ENCODE measurements at regions not wholly inside any gene's neighbourhood (a gene's known extent, or its start where the extent isn't known, plus 50 kb on each side); places are given as distances from the start of the nearest gene placed in this dataset.

DNA sequence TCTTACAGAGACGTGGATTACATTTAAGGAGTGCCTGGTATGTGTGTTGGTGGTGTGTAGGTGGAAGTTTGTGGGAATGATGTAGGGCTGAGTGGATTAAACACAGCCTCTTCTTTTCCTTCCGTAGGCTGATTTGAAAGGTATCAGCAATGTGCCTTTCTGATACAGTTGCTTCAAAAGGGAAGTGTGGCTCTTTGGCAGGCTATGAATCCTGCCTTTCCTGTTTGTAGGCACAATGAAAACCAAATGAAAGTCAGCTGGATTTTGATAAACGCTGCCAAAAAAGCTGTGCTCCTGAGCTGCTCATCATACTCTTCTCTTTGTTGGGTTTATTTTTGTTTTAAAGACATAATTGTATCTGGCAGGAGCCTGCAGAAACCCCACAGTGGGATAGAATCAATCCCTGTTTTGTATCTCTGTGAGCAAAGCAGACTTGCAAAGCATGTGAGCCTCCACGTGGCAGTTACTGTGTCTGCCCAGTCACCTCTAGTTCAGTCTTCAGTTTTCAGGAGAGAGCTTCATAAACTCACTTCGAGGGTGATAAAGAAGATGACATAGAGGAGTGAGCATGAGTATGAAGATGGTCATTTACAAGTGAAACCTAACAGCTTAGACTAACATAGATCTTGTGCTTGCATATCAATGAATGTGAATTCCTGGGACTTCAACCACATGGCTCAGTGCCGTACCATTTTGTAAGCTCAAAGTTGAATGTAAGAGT lies 655.7 kb upstream of the KIRREL3 start:
- TF ChIP-seq, protein P1, sequence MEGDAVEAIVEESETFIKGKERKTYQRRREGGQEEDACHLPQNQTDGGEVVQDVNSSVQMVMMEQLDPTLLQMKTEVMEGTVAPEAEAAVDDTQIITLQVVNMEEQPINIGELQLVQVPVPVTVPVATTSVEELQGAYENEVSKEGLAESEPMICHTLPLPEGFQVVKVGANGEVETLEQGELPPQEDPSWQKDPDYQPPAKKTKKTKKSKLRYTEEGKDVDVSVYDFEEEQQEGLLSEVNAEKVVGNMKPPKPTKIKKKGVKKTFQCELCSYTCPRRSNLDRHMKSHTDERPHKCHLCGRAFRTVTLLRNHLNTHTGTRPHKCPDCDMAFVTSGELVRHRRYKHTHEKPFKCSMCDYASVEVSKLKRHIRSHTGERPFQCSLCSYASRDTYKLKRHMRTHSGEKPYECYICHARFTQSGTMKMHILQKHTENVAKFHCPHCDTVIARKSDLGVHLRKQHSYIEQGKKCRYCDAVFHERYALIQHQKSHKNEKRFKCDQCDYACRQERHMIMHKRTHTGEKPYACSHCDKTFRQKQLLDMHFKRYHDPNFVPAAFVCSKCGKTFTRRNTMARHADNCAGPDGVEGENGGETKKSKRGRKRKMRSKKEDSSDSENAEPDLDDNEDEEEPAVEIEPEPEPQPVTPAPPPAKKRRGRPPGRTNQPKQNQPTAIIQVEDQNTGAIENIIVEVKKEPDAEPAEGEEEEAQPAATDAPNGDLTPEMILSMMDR (IDR thresholded peaks at IDR 0.05), result no peak
- TF ChIP-seq EZH2 (IDR thresholded peaks at IDR 0.05; ENCODE audit: borderline replicate concordance, insufficient read depth, low read depth, low read length, poor library complexity, severe bottlenecking), result no peak

Data from B cell (primary cell).